IMR-90 (cell line): ENCODE measurements at regions not wholly inside any gene's neighbourhood (a gene's known extent, or its start where the extent isn't known, plus 50 kb on each side); places are given as distances from the start of the nearest gene placed in this dataset.

Experiments
- ATAC-seq: fragments of 200-7000 bp; cut with Tn5 transposase; 2 replicates; pipeline ENCODE4 v1.9.1; 2020; ENCODE audit warnings: low read depth, mild to moderate bottlenecking, moderate library complexity
- BruUV-seq: library from RNA; stranded (reverse); fragments of 400-500 nt; replicated peaks from 2 replicates; lab custom pipeline; 2021; lab: Mats Ljungman, UMichigan
- CTCF ChIA-PET: fragments of 300-600 bp; formaldehyde crosslinking; extraction: SDS; loops from one replicate; lab custom pipeline; 2021; ENCODE audit warnings: antibody characterized with exemption; lab: Yijun Ruan, JAX
- POLR2A ChIA-PET: fragments of 300-600 bp; sonication (Branson Sonifier 250); formaldehyde crosslinking; loops from one replicate; lab custom pipeline; 2022; ENCODE audit warnings: antibody characterized with exemption; ENCODE audit not compliant: unreplicated experiment; lab: Charles Lee
- DNase-seq: peaks from one replicate; pipeline ENCODE4 v3.0.0; 2013
- H2AFZ ChIP-seq: replicated peaks from 2 replicates; pipeline ENCODE3; 2013; ENCODE audit warnings: low read length, mild to moderate bottlenecking; ENCODE audit not compliant: poor library complexity
- H2AK5ac ChIP-seq: 2 replicates; pipeline ENCODE4 v1.6.1; 2013; ENCODE audit warnings: low read depth, low read length, inconsistent platforms
- H2AK9ac ChIP-seq: replicated peaks from 2 replicates; pipeline ENCODE3; 2013; ENCODE audit warnings: mild to moderate bottlenecking, low read depth, low read length, moderate library complexity; ENCODE audit not compliant: poor library complexity
- H2BK120ac ChIP-seq: 2 replicates; pipeline ENCODE4 v1.6.1; 2013; ENCODE audit warnings: low read depth, low read length, inconsistent platforms
- H2BK15ac ChIP-seq: 3 replicates; pipeline ENCODE4 v1.6.1; 2013; ENCODE audit warnings: low read depth, low read length, inconsistent platforms
- H2BK20ac ChIP-seq: 2 replicates; pipeline ENCODE4 v1.6.1; 2013; ENCODE audit warnings: low read depth, mild to moderate bottlenecking, inconsistent platforms, low read length, moderate library complexity
- H2BK5ac ChIP-seq: 2 replicates; pipeline ENCODE4 v1.6.1; 2013; ENCODE audit warnings: mild to moderate bottlenecking, low read depth, low read length, inconsistent platforms; ENCODE audit not compliant: poor library complexity, severe bottlenecking
- H3K14ac ChIP-seq: replicated peaks from 2 replicates; pipeline ENCODE4 v1.6.1; 2013; ENCODE audit warnings: low read depth, low read length, inconsistent platforms
- H3K18ac ChIP-seq: 2 replicates; pipeline ENCODE4 v1.6.1; 2013; ENCODE audit warnings: low read depth, low read length, control low read depth
- H3K23ac ChIP-seq: 2 replicates; pipeline ENCODE4 v1.6.1; 2013; ENCODE audit warnings: low read depth, low read length, inconsistent platforms
- H3K27ac ChIP-seq: 2 replicates; pipeline ENCODE4 v1.5.1; 2013; ENCODE audit warnings: mild to moderate bottlenecking, control low read depth, low read length; ENCODE audit not compliant: insufficient read depth
- H3K27me3 ChIP-seq: 2 replicates; pipeline ENCODE4 v1.6.1; 2013; ENCODE audit warnings: low read length; ENCODE audit not compliant: control insufficient read depth, insufficient read depth
- H3K36me3 ChIP-seq: 2 replicates; pipeline ENCODE4 v1.6.1; 2013; ENCODE audit warnings: low read length, mixed read lengths; ENCODE audit not compliant: control insufficient read depth, insufficient read depth
- H3K4ac ChIP-seq: 2 replicates; pipeline ENCODE4 v1.6.1; 2013; ENCODE audit warnings: low read depth, low read length, inconsistent platforms
- H3K4me1 ChIP-seq: 2 replicates; pipeline ENCODE4 v1.6.1; 2013; ENCODE audit warnings: low read length, mixed read lengths; ENCODE audit not compliant: control insufficient read depth, insufficient read depth
- H3K4me2 ChIP-seq: 2 replicates; pipeline ENCODE4 v1.6.1; 2013; ENCODE audit warnings: low read depth, mild to moderate bottlenecking, control low read depth, low read length, moderate library complexity
- H3K4me3 ChIP-seq: 2 replicates; pipeline ENCODE4 v1.5.1; 2013; ENCODE audit warnings: low read depth, mild to moderate bottlenecking, control low read depth, low read length, moderate library complexity; ENCODE audit not compliant: insufficient read depth
- H3K56ac ChIP-seq: 2 replicates; pipeline ENCODE4 v1.6.1; 2013; ENCODE audit warnings: low read length, inconsistent platforms; ENCODE audit not compliant: insufficient read depth; ENCODE audit errors: extremely low read depth
- H3K79me1 ChIP-seq, 2 experiments: 2 replicates each; pipeline ENCODE4 v1.6.1; 2013; ENCODE audit warnings: low read length in 2 of 2, inconsistent platforms in 1 of 2, low read depth in 1 of 2
- H3K9ac ChIP-seq: 2 replicates; pipeline ENCODE4 v1.6.1; 2013; ENCODE audit warnings: low read depth, low read length, control low read depth
- H3K9me1 ChIP-seq: 2 replicates; pipeline ENCODE4 v1.6.1; 2013; ENCODE audit warnings: low read length, inconsistent platforms; ENCODE audit not compliant: insufficient read depth
- H3K9me3 ChIP-seq: 2 replicates; pipeline ENCODE4 v1.6.1; 2013; ENCODE audit warnings: low read length; ENCODE audit not compliant: control insufficient read depth, insufficient read depth
- H4K20me1 ChIP-seq: 2 replicates; pipeline ENCODE4 v1.6.1; 2013; ENCODE audit warnings: low read length, inconsistent platforms; ENCODE audit not compliant: insufficient read depth
- H4K5ac ChIP-seq: 2 replicates; pipeline ENCODE4 v1.6.1; 2013; ENCODE audit warnings: mild to moderate bottlenecking, low read depth, low read length, control low read depth
- H4K8ac ChIP-seq, 2 experiments: 2 replicates each; pipeline ENCODE4 v1.6.1; 2013; ENCODE audit warnings: low read depth in 2 of 2, low read length in 2 of 2, control low read depth in 1 of 2, inconsistent platforms in 1 of 2
- H4K91ac ChIP-seq: 2 replicates; pipeline ENCODE4 v1.6.1; 2013; ENCODE audit warnings: low read depth, low read length, inconsistent platforms; ENCODE audit not compliant: insufficient read depth
- BHLHE40 ChIP-seq: fragments of 150-350 bp; IDR thresholded peaks from 2 replicates; pipeline ENCODE4 v1.6.1; 2016; ENCODE audit warnings: mild to moderate bottlenecking, low read depth, low read length
- CEBPB ChIP-seq: IDR thresholded peaks from 2 replicates; pipeline ENCODE4 v1.6.1; 2012; ENCODE audit warnings: low read depth, low read length, improper control_type of control experiment
- CHD1 ChIP-seq: IDR thresholded peaks from 2 replicates; pipeline ENCODE4 v1.6.1; 2012; ENCODE audit warnings: low read depth, low read length, improper control_type of control experiment
- FOS ChIP-seq: fragments of 150-350 bp; IDR thresholded peaks from 2 replicates; pipeline ENCODE4 v1.6.1; 2016; ENCODE audit warnings: low read depth, low read length
- MAFK ChIP-seq: IDR thresholded peaks from 2 replicates; pipeline ENCODE4 v1.6.1; 2012; ENCODE audit warnings: low read depth, low read length, improper control_type of control experiment
- MAZ ChIP-seq: IDR thresholded peaks from 2 replicates; pipeline ENCODE4 v1.6.1; 2012; ENCODE audit warnings: low read depth, mild to moderate bottlenecking, low read length, improper control_type of control experiment, moderate library complexity, borderline replicate concordance
- MXI1 ChIP-seq: IDR thresholded peaks from 2 replicates; pipeline ENCODE4 v1.6.1; 2012; ENCODE audit warnings: low read depth, mild to moderate bottlenecking, low read length, moderate library complexity, borderline replicate concordance
- NFE2L2 ChIP-seq: fragments of 150-350 bp; IDR thresholded peaks from 2 replicates; pipeline ENCODE4 v1.6.1; 2016; ENCODE audit warnings: low read depth, mild to moderate bottlenecking, low read length
- POLR2A ChIP-seq: IDR thresholded peaks from 2 replicates; pipeline ENCODE4 v1.6.1; 2012; ENCODE audit warnings: mild to moderate bottlenecking, low read depth, low read length
- RAD21 ChIP-seq: IDR thresholded peaks from 2 replicates; pipeline ENCODE4 v1.6.1; 2012; ENCODE audit warnings: low read length, improper control_type of control experiment
- RCOR1 ChIP-seq: IDR thresholded peaks from 2 replicates; pipeline ENCODE4 v1.6.1; 2012; ENCODE audit warnings: mild to moderate bottlenecking, low read length, improper control_type of control experiment; ENCODE audit not compliant: insufficient replicate concordance
- RFX5 ChIP-seq: IDR thresholded peaks from 2 replicates; pipeline ENCODE4 v1.8.0; 2012; ENCODE audit warnings: low read depth, mild to moderate bottlenecking, low read length, moderate library complexity
- SMC3 ChIP-seq: fragments of 150-350 bp; IDR thresholded peaks from 2 replicates; pipeline ENCODE4 v1.6.1; 2016; ENCODE audit warnings: low read depth, mild to moderate bottlenecking, antibody characterized with exemption, low read length, moderate library complexity
- WGBS, 2 experiments: methylation state at CpG; one replicate each; pipeline versions ENCODE4 v1.1.5 to v1.1.7; 2013; ENCODE audit warnings: missing lambda C conversion rate in 2 of 2; ENCODE audit not compliant: insufficient read length in 1 of 2; ENCODE audit errors: extremely low coverage in 2 of 2; 5-methylcytosine and 5-hydroxymethylcytosine counted together
- dilution Hi-C: fragments of 300-500 bp; cut with HindIII; formaldehyde crosslinking; loops from one replicate; pipeline ENCODE4 v1.14.3; 2018; ENCODE audit warnings: low sequenced_read_pairs; ENCODE audit not compliant: unreplicated experiment
- in situ Hi-C: fragments of 300-500 bp; cut with MboI; formaldehyde crosslinking; loops from 3 replicates; pipeline ENCODE4 v1.14.3; 2019; ENCODE audit warnings: low sequenced_read_pairs, inconsistent platforms, mixed read lengths
- intact Hi-C: fragments of 100-400 bp; cut with micrococcal nuclease; formaldehyde crosslinking; loops from 2 replicates; pipeline ENCODE4 v1.10.0; 2022
- TF ChIP-seq, protein P1 (sequence below): fragments of 150-350 bp; IDR thresholded peaks from 2 replicates; pipeline ENCODE4 v1.6.1; 2017; ENCODE audit warnings: mild to moderate bottlenecking, antibody characterized with exemption, low read length, low read depth
- TF ChIP-seq, protein P2 (sequence below): conservative IDR thresholded peaks from 2 replicates; pipeline ENCODE4 v1.5.1; 2012; ENCODE audit warnings: mild to moderate bottlenecking, low read depth, low read length, improper control_type of control experiment
- TF ChIP-seq, protein P3 (sequence below): fragments of 150-350 bp; IDR thresholded peaks from 2 replicates; pipeline ENCODE4 v1.6.1; 2016; ENCODE audit warnings: low read depth, mild to moderate bottlenecking, low read length, moderate library complexity, borderline replicate concordance

DNA sequence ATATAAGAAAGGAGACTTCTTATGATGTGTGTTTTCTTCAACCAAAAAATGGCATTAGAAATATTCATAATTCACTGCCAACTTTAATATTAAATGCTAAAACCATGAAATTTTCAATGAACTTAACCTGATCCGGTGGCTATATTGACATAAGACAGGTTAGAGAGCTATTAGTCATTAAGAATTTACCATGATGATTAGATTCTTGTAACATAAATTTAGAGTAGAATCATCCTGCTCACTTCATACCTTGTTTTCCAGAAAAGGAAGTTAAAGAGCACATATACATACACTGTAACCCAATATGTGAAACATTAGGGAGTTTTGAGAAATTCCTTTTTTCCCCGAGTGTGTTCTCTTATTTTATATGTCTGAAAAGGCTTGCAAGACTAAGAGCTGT, 430.3 kb upstream of the SEMA3A start:
- Histone ChIP-seq H3K4ac (no peak overlapping the region), H3K9ac (no peak overlapping the region), H3K4me1 (peaks cover 2% of the 10 kb centered on the region; the same call in 1 of the 2 replicates), H3K56ac (no peak overlapping the region), H3K27ac (no peak overlapping the region), H2BK120ac (no peak overlapping the region), H3K4me3 (no peak overlapping the region), H3K14ac (no peak overlapping the region), H2AK5ac (no peak overlapping the region), H4K20me1 (no peaks in the 10 kb centered on the region), H2AK9ac (no peak overlapping the region), H3K27me3 (no peaks in the 10 kb centered on the region), H3K4me2 (no peak overlapping the region), H3K23ac (no peak overlapping the region), H2BK15ac (no peak overlapping the region), H4K5ac (no peak overlapping the region), H3K36me3 (no peaks in the 10 kb centered on the region), H2AFZ (no peak overlapping the region), H3K18ac (no peak overlapping the region), H3K9me1 (no peaks in the 10 kb centered on the region), H2BK20ac (no peak overlapping the region), H2BK5ac (no peak overlapping the region), H3K9me3 (no peaks in the 10 kb centered on the region), H4K91ac (no peak overlapping the region), H4K8ac (no peak overlapping the region), H3K79me1 (no peaks in the 10 kb centered on the region)
- WGBS, 2 experiments: no CpG with 5 or more reads among the region's 2 CpGs
- DNase-seq (no peak), ATAC-seq (no peak)
- dilution Hi-C loops: no loop called here
- ChIA-PET POLR2A (no interaction called here), CTCF (interaction anchor here (0.5 kb wide), 1 partner anchor 43 kb away, joined by 3 read pairs; no protein-coding TSS in a partner anchor)
- in situ Hi-C loops: loop anchor here (25.0 kb wide), 1 partner anchor 387 kb away; no protein-coding TSS in a partner anchor
- no peak for TF ChIP-seq CHD1
- TF ChIP-seq MAFK: no peak
- TF ChIP-seq BHLHE40: no peak
- no peak for TF ChIP-seq RAD21
- TF ChIP-seq SMC3: no peak
- TF ChIP-seq, protein P1, sequence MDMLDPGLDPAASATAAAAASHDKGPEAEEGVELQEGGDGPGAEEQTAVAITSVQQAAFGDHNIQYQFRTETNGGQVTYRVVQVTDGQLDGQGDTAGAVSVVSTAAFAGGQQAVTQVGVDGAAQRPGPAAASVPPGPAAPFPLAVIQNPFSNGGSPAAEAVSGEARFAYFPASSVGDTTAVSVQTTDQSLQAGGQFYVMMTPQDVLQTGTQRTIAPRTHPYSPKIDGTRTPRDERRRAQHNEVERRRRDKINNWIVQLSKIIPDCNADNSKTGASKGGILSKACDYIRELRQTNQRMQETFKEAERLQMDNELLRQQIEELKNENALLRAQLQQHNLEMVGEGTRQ: no peak
- no peak for TF ChIP-seq POLR2A
- TF ChIP-seq, protein P2, sequence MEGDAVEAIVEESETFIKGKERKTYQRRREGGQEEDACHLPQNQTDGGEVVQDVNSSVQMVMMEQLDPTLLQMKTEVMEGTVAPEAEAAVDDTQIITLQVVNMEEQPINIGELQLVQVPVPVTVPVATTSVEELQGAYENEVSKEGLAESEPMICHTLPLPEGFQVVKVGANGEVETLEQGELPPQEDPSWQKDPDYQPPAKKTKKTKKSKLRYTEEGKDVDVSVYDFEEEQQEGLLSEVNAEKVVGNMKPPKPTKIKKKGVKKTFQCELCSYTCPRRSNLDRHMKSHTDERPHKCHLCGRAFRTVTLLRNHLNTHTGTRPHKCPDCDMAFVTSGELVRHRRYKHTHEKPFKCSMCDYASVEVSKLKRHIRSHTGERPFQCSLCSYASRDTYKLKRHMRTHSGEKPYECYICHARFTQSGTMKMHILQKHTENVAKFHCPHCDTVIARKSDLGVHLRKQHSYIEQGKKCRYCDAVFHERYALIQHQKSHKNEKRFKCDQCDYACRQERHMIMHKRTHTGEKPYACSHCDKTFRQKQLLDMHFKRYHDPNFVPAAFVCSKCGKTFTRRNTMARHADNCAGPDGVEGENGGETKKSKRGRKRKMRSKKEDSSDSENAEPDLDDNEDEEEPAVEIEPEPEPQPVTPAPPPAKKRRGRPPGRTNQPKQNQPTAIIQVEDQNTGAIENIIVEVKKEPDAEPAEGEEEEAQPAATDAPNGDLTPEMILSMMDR: no peak
- TF ChIP-seq, protein P3, sequence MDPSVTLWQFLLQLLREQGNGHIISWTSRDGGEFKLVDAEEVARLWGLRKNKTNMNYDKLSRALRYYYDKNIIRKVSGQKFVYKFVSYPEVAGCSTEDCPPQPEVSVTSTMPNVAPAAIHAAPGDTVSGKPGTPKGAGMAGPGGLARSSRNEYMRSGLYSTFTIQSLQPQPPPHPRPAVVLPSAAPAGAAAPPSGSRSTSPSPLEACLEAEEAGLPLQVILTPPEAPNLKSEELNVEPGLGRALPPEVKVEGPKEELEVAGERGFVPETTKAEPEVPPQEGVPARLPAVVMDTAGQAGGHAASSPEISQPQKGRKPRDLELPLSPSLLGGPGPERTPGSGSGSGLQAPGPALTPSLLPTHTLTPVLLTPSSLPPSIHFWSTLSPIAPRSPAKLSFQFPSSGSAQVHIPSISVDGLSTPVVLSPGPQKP: no peak
- no peak for TF ChIP-seq MAZ
- no peak for TF ChIP-seq MXI1
- no peak for TF ChIP-seq NFE2L2
- TF ChIP-seq FOS: no peak
- no peak for TF ChIP-seq RCOR1
- TF ChIP-seq CEBPB: no peak
- no peak for TF ChIP-seq RFX5
- BruUV-seq: no TSS peak
- intact Hi-C loops: no loop called here
